ELF-1 (cell line): ENCODE measurements at regions not wholly inside any gene's neighbourhood (a gene's known extent, or its start where the extent isn't known, plus 50 kb on each side); places are given as distances from the start of the nearest gene placed in this dataset.

Experiments
- DNase-seq: peaks from one replicate; pipeline ENCODE4 v3.0.0-alpha.2; 2016; ENCODE audit warnings: low read depth, low spot score

DNA sequence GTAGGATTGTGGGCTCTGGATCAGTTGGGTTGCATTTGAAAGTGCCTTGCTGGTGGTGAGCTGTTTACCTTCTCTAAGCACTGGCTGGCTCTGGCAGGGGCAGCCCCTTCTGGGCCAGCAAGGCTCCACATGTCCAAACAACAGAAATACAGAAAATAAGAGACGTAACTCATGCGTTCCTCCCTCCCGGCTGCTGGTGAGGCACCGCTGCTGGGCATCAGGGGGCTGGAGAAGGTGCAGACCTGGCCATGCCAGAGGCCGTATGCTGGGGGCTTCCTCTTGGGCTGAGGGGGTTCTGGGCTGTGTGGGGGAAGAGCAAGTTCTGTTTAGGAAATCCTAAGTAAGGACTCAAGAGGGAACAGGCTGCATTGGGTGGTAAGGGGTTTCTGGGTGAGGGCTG is 140.6 kb downstream of the URI1 start:
- no peak for DNase-seq

DNA sequence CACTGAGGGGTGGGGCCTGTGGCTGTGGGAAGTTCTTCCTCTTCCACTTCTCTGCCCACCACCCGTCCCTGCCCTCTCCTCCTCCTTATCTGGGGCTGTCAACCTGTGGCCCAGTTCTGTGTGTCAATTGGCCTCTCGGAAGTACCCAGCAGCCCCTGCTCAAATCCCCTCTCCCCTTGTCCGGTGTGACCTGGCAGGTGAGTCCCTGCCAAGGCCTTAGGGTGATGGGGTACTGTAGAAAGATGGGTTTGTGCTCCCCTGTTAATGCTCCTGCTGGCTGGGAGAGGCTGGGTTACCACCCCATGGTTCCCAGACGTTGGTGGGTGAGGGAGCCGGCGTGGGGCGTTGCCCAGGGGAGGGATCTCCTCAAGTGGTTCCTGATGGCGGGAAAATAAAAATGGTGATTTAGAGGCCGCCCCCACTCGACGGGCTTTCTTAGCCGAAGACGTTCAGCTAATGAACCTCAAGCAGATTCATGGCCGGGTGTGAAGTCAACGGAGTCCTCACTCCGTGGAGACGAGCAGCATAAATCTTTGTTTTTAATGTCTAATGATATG is 141.2 kb downstream of the URI1 start:
- DNase-seq = no peak

GRCh38 chr19:30083701-30084156 is 141.7 kb downstream of the URI1 start:
- DNase-seq = no peak

- DNase-seq = no peak
These were observed 142.4 kb downstream of the URI1 start for GRCh38 chr19:30084390-30084819.

- peak; percentile 41 for DNase-seq
These were observed 143.4 kb downstream of the URI1 start for GRCh38 chr19:30085394-30085793.

GRCh38 chr19:30086220-30086619 is 144.2 kb downstream of the URI1 start:
- DNase-seq = no peak

- no peak for DNase-seq
These were observed 144.9 kb downstream of the URI1 start for GRCh38 chr19:30086916-30087315.

DNA sequence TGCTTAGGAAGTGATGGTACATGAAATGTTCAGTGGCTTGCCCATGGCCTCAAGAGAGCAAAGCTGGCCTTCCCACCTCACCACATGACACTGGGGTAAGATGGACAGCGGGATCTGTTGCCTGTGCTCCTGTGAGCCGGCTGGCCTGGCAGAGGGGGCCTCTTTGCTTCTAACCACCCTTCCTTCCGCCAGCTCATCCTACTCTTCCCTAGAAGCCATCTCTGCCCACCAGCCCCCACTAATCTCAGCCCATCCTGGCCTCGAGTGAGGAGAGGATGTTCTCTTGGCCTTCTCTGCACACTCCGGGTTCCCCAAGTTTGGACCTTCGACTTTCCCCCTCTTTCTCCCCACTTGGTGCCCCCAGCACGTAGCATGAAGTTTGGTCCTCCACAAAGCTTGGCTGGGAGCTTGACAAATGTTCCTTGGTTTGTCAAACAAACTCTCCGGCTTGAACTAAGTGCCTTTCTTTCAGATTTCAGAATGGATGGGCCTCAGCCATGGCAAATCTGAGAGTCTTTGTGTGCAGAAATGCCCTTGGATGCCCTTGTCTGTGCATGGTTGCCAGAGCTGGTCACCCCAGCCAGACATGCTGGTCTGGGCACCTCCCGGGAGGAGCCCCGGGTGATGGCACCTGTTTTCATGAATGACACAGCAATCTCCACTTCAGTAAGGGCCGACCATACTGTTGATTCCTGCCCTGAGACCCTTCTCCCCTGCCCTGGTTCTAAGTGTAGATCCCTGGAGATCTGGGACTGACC is 145.5 kb downstream of the URI1 start:
- DNase-seq = no peak

GRCh38 chr19:30088567-30088966 is 146.5 kb downstream of the URI1 start:
- DNase-seq = no peak

DNA sequence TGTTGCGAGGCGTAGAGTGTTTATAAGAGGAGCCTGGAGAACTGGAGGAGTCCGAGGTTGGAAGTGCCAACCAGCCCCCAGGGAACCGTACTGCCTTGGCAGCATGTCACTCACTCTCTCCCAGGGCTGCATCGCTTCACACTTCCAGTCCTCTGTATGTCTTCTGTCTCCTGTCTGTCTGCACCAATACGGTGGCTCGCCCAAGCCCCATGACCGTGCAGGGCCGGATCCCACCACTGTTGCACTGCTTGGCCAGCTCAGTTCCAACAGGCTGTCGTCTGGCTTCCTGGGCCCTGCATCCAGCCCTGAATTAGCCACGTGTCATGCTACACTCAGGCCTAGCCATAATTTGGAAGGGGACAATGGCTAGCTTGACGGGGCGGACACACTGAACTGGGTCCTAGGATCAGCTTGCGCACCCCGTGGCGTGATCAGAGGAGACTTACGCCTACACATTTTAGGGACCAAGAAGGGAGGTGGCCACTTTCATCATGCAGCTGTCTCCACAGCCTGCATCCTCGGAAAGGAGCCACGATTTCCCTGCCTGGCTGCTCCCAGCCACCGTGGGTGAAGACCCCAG is 147.1 kb downstream of the URI1 start:
- no peak for DNase-seq

DNA sequence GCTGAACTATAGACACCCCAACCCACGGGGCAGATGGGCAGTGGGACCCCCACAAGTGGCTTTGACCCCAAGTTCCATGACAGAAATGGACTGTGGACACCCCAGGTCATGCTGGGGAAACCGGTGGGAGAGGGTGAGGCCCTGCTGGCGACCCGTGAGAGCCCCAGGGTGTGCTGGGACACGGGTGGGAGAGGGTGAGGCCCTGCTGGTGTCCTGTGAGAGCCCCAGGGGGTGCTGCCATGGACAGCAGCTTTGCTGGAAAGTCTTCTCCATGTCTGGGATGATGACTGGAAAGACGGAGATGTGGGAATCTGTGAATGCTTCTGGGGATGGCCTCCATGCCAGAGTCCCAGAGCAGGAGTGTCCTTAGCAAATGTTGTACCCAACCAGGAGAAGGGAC is 148.4 kb downstream of the URI1 start:
- DNase-seq = no peak

DNA sequence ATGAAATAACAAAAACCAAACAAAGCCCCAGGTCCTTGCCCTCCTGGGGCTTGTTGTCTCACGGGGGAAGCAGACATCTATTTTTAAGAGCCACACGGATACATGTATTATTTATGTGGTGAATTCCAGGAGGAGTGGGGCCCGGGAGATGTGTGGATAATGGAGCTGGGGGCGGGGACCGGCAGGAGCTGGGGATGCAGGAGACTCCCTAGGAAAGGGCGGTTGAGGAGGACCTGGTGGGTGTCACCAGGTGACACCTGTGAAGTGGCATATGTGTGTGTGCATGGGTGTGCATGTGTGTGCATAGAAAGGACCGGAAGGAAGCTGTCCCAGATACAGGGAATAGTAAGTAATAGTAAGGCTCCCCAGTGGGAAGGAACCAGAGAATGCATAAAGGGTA is 148.9 kb downstream of the URI1 start:
- no peak for DNase-seq

DNA sequence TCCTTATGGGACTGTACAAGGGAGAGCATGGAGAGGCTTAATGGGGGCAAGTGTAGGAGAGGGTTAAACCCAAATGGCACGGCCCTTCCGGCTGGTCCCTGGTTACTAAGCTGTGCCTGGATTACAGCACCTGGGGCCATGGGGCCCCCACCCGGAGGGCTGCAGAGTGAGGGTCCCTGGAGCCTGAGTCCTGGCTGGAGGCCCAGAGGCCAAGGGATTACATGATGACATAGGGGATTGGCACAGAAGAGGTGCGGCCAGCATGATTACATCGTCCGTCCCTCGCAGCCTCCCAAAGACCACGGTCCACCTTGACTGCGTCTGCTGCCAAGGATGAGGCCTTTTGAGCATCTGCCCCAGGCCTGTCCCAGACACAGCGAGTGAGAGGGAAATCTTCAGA is 149.4 kb downstream of the URI1 start:
- DNase-seq = no peak

DNA sequence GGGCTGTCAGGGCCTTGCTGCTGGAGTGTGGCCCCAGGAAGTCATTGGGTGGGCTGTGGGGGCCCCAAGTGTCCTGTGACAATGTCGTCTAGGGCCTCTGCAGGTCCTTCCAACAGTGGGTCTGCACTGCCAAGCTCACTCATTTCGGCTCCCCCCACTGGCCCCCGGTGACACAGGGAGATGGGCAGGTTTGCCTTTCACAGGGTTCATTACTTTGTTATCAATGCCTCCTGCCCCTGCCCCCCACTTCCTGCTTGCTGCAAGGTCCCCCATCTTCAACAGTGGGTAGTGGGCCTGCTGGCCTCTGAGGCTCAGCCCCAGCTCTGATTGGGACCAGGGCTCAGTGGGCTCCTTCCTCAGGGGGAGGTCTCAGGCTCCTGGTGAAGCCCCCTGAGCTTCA is 149.8 kb downstream of the URI1 start:
- DNase-seq = no peak

DNA sequence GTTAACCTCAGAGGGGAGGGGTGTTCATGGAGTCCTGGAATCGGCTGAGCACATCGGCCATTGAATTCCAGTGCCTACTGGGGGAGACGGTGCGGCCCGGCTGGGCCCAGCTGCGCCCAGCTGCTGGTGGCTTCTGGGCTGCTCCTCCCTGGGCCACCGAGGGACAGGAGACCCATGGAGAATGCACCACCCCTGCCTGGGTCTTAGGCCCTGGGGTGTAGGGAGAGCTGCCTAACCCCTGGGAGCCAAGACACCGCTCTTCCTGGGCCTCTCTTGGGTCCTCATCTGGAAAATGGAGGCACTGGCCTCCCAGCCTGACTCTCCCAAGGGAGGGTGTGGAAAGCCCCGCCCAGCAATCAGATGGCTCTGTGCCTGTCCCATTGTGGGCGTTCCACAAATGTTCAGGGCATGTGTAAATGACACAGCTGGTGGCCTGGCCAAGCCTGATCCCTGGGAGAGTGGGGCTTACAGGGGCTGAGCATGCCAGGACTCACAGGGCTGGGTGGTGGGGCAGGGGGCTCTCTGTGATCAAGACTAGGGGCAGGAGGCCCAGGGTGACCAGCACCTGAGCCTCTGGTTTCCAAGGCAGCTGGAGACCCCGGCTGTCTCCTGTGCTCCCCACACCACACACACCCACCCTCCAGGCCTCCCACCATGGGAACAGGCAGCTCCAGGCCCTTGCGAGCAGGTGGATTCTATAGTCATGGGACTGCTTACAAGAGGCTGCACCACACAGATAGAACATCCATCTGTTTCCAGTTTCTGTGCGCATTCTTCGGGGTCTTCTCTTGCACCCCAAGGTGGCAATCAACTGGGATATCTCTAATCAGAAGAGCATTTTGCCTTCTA is 150.9 kb downstream of the URI1 start:
- no peak for DNase-seq

DNA sequence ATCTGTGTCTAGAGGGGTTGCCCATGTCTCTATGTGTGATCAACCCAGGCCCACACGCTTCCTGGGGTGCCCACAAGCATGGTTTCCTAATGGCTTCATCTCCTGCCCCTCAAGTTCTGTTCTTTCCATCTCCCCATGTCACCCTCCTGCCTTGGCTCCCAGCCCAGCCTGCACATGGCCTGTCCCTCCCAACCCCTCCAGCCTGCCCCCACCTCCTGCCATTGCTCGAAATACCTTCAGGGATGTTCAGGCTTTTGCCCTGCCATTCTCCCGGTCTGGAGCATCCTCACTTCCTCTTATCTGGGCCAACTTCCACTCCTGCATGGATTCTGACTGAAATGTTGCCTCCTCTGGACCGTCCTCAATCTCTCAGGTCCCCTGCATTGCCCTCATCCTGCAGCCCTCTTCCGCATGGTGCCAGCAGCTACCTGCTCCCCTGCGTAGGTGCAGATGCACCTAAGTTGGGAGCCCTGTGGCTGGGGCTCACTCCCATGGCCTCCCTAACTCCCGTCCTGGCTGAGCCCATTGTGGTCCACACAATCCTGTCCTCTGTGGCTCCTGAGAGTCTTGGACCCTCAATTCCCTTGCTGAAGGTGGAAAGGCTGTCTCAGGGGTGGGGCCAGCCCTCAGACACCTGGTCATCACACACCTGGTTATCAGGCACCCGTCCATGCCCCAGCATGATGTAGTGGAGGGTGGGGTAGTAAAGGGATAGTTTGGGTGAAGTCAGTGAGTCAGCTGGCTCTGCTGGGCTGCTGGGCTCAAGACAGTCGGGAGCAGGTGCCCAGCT is 152.1 kb downstream of the URI1 start:
- DNase-seq = no peak

- DNase-seq = no peak
These were observed 152.7 kb downstream of the URI1 start for GRCh38 chr19:30094756-30095140.

GRCh38 chr19:30095171-30095570 is 153.1 kb downstream of the URI1 start:
- DNase-seq = no peak

- DNase-seq = no peak
These were observed 154.7 kb downstream of the URI1 start for GRCh38 chr19:30096596-30097370.

DNA sequence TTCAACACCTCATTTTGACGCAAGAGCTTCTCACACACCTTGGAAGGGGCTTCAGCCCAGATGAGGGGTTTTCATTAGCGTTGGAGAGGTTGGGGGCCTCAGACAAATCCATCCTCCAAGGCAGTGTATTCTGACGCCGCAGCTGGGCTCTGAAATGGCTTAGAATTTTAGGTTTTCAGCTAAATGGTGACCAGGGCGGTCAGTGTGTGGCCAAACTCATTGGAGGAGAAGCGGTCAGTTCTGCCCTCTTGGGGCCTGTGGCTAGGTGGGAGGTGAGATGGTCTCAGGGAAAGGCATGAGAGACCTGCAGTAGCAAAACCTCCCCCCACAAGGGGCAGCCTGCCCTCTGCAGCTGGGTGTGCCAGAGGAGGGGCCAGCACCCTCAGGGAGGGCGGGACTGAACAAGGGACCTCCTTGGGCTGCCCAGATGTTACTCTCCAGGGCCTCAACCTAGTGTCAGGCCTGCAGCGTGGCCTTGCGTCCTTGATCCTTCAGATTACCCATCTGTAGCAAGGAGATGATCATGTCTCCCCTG is 155.8 kb downstream of the URI1 start:
- no peak for DNase-seq
